K562 (cell line): ENCODE measurements at regions not wholly inside any gene's neighbourhood (a gene's known extent, or its start where the extent isn't known, plus 50 kb on each side); places are given as distances from the start of the nearest gene placed in this dataset.

ENCODE experiments used
- ATF7 ChIP-seq: fragments of 450-650 bp; IDR thresholded peaks from 2 replicates; pipeline ENCODE4 v1.7.1; 2014; ENCODE audit warnings: mild to moderate bottlenecking, moderate library complexity
- BRD9 ChIP-seq: fragments of 450-650 bp; IDR thresholded peaks from 2 replicates; pipeline ENCODE4 v1.6.1; 2018; ENCODE audit warnings: low read depth; ENCODE audit not compliant: partially characterized antibody
- CBFA2T2 ChIP-seq: fragments of 450-650 bp; conservative IDR thresholded peaks from 2 replicates; pipeline ENCODE4 v1.6.1; 2017; ENCODE audit warnings: mild to moderate bottlenecking
- CBFB ChIP-seq: sonication (generic); formaldehyde crosslinking; IDR thresholded peaks from 2 replicates; pipeline ENCODE4 v1.4.0; 2020; ENCODE audit warnings: mild to moderate bottlenecking, missing genetic modification reagents
- CEBPB ChIP-seq: fragments of 450-650 bp; IDR thresholded peaks from 2 replicates; pipeline ENCODE4 v1.6.1; 2016; ENCODE audit warnings: missing genetic modification characterization, missing compliant biosample characterization
- CXXC5 ChIP-seq: fragments of 250-450 bp; sonication (Bioruptor Pico); IDR thresholded peaks from 2 replicates; pipeline ENCODE4 v1.8.0; 2022; ENCODE audit warnings: inconsistent platforms, mild to moderate bottlenecking, moderate library complexity
- DNMT1 ChIP-seq: fragments of 450-650 bp; IDR thresholded peaks from 2 replicates; pipeline ENCODE4 v1.6.1; 2016; ENCODE audit warnings: antibody characterized with exemption, mild to moderate bottlenecking
- EP400 ChIP-seq: fragments of 450-650 bp; IDR thresholded peaks from 2 replicates; pipeline ENCODE4 v1.6.1; 2017; ENCODE audit warnings: antibody characterized with exemption, mild to moderate bottlenecking, moderate library complexity
- GATAD2A ChIP-seq: fragments of 450-650 bp; IDR thresholded peaks from 2 replicates; pipeline ENCODE4 v1.6.1; 2017
- GTF2A2 ChIP-seq: IDR thresholded peaks from 2 replicates; pipeline ENCODE4 v1.6.1; 2016; ENCODE audit warnings: mild to moderate bottlenecking, missing genetic modification characterization, missing compliant biosample characterization
- HOMEZ ChIP-seq: fragments of 250-450 bp; sonication (Bioruptor Pico); IDR thresholded peaks from 2 replicates; pipeline ENCODE4 v1.4.0; 2020; ENCODE audit warnings: mild to moderate bottlenecking, moderate library complexity
- KLF16 ChIP-seq: IDR thresholded peaks from 2 replicates; pipeline ENCODE4 v1.6.1; 2016; ENCODE audit warnings: antibody characterized with exemption
- NBN ChIP-seq: fragments of 450-650 bp; IDR thresholded peaks from 2 replicates; pipeline ENCODE4 v1.6.1; 2016; ENCODE audit warnings: low read depth, mild to moderate bottlenecking
- RB1 ChIP-seq: fragments of 450-650 bp; IDR thresholded peaks from 2 replicates; pipeline ENCODE4 v1.6.1; 2017; ENCODE audit warnings: low read depth, mild to moderate bottlenecking
- RBM22 ChIP-seq: fragments of 200-400 bp; formaldehyde crosslinking; IDR thresholded peaks from 2 replicates; pipeline ENCODE4 v1.6.1; 2018; ENCODE audit warnings: low read length, low read depth; ENCODE audit not compliant: poor library complexity, severe bottlenecking
- SRSF3 ChIP-seq: fragments of 200-400 bp; formaldehyde crosslinking; IDR thresholded peaks from 2 replicates; pipeline ENCODE4 v1.6.1; 2016; ENCODE audit warnings: mild to moderate bottlenecking, low read length, moderate library complexity; ENCODE audit not compliant: insufficient read depth
- STAT5A ChIP-seq: IDR thresholded peaks from 2 replicates; pipeline ENCODE4 v1.6.1; 2012; ENCODE audit warnings: low read length, inconsistent platforms, borderline replicate concordance
- TAF7 ChIP-seq: fragments of 450-650 bp; IDR thresholded peaks from 2 replicates; pipeline ENCODE4 v1.6.1; 2016; ENCODE audit warnings: missing genetic modification characterization, missing compliant biosample characterization
- TBP ChIP-seq: optimal IDR thresholded peaks from 2 replicates; pipeline ENCODE3; 2011; ENCODE audit warnings: low read depth, low read length, improper control_type of control experiment
- TCF15 ChIP-seq: fragments of 250-450 bp; sonication (Bioruptor Pico); IDR thresholded peaks from 2 replicates; pipeline ENCODE4 v1.8.0; 2022; ENCODE audit warnings: moderate library complexity, mild to moderate bottlenecking, inconsistent platforms
- TRIM24 ChIP-seq, 2 experiments: fragments of 450-650 bp; IDR thresholded peaks; 2 replicates each; pipeline ENCODE4 v1.6.1; 2016
- ZMIZ1 ChIP-seq, 2 experiments: fragments of 150-350 bp in 1 of 2; IDR thresholded peaks; 2 replicates each; pipeline ENCODE4 v1.6.1; 2012 to 2016; ENCODE audit warnings: low read depth in 2 of 2, low read length in 2 of 2, mild to moderate bottlenecking in 1 of 2, moderate library complexity in 1 of 2
- ZNF551 ChIP-seq: fragments of 250-450 bp; sonication (Bioruptor Pico); IDR thresholded peaks from 2 replicates; pipeline ENCODE4 v1.5.0; 2021; ENCODE audit warnings: mild to moderate bottlenecking, moderate library complexity
- ZNF583 ChIP-seq: fragments of 250-450 bp; sonication (Bioruptor Pico); IDR thresholded peaks from 2 replicates; pipeline ENCODE4 v1.4.0; 2020

- peak; percentile 26; the same call in 1 of the 2 replicates for TF ChIP-seq ATF7
- TF ChIP-seq HOMEZ (CRISPR knock-in tag), result 0 out of 2 replicates have a peak, but pooled peaks have one; percentile 33
- TF ChIP-seq EP400, result peak; percentile 52
- peak; percentile 78 for TF ChIP-seq CXXC5 (CRISPR knock-in tag)
- TF ChIP-seq GATAD2A, result peak; percentile 55
- peak; percentile 76 for TF ChIP-seq NBN
- TF ChIP-seq DNMT1, result no peak
- TF ChIP-seq STAT5A, result no peak
- TF ChIP-seq CBFB (CRISPR knock-in tag), result no peak
- no peak for TF ChIP-seq RB1
- peak; percentile 36; the same call in 1 of the 2 replicates for TF ChIP-seq TAF7 (tag)
- no peak for TF ChIP-seq GTF2A2 (tag)
- peak; percentile 72 for TF ChIP-seq RBM22
- TF ChIP-seq ZMIZ1 (IDR thresholded peaks at IDR 0.05; ENCODE audit: low read depth in 2 of 2, low read length in 2 of 2), result no peak
- peak; percentile 98 for TF ChIP-seq BRD9
- TF ChIP-seq TCF15 (CRISPR knock-in tag), result 0 out of 2 replicates have a peak, but pooled peaks have one; percentile 55
- TF ChIP-seq SRSF3, result no peak
- no peak for TF ChIP-seq ZNF551 (CRISPR knock-in tag)
- TF ChIP-seq ZNF583 (CRISPR knock-in tag), result no peak
- TF ChIP-seq KLF16, result no peak
- no peak for TF ChIP-seq CBFA2T2
- TF ChIP-seq CEBPB, result peak; percentile 87
- TF ChIP-seq TBP, result peak; percentile 99
- TF ChIP-seq TRIM24 (IDR thresholded peaks at IDR 0.05), result peak in 1 of 2 experiments; percentile 49; a peak in 1 of 4 replicates
Observed at GRCh38 chr6:27777614-27778355, 134.4 kb downstream of the OR2B2 start (continued).
